NCI-H2107 treated with DMSO at 0.1 percent for 48 hours (cell line): ENCODE measurements at regions not wholly inside any gene's neighbourhood (a gene's known extent, or its start where the extent isn't known, plus 50 kb on each side); places are given as distances from the start of the nearest gene placed in this dataset.
A peak's percentile ranks its signal among the peaks of the same experiment; 100 is the strongest.
"Not testable (repeated sequence)": the region's sequence is repeated elsewhere in the genome, so short reads cannot be mapped to it uniquely, and the experiment has no call there.

Experiments
- DNase-seq: peaks from one replicate; lab custom pipeline; 2025; ENCODE audit not compliant: unreplicated experiment; lab: John Stamatoyannopoulos, UW

GRCh38 chr1:228938537-228938901 lies 203.2 kb downstream of the RHOU start:
- peak; percentile 72 for DNase-seq

- DNase-seq = no peak
These were observed 203.9 kb downstream of the RHOU start for GRCh38 chr1:228939001-228939691.

GRCh38 chr1:228939881-228940392 lies 204.7 kb downstream of the RHOU start:
- DNase-seq = no peak

GRCh38 chr1:228940526-228940925 lies 205.2 kb downstream of the RHOU start:
- DNase-seq = no peak

GRCh38 chr1:228940926-228941325 lies 205.6 kb downstream of the RHOU start:
- DNase-seq = no peak

- DNase-seq = no peak
These were observed 206.4 kb downstream of the RHOU start for GRCh38 chr1:228941666-228942065.

- no peak for DNase-seq
These were observed 208.2 kb downstream of the RHOU start for GRCh38 chr1:228943436-228943835.

- no peak for DNase-seq
These were observed 209.0 kb downstream of the RHOU start for GRCh38 chr1:228944296-228944695.

GRCh38 chr1:228944935-228945371 lies 209.7 kb downstream of the RHOU start:
- no peak for DNase-seq

- no peak for DNase-seq
These were observed 210.6 kb downstream of the RHOU start for GRCh38 chr1:228945885-228946284.

- DNase-seq = not testable (repeated sequence)
These were observed 214.3 kb downstream of the RHOU start for GRCh38 chr1:228949617-228950016.

GRCh38 chr1:228953207-228953606 lies 217.9 kb downstream of the RHOU start:
- no peak for DNase-seq

GRCh38 chr1:228953808-228954207 lies 218.5 kb downstream of the RHOU start:
- DNase-seq = not testable (repeated sequence)

- DNase-seq = no peak
These were observed 220.4 kb downstream of the RHOU start for GRCh38 chr1:228955691-228956090.

GRCh38 chr1:228956864-228957263 lies 221.6 kb downstream of the RHOU start:
- no peak for DNase-seq

GRCh38 chr1:228957535-228957934 lies 222.3 kb downstream of the RHOU start:
- peak; percentile 64 for DNase-seq

- DNase-seq = no peak
These were observed 222.8 kb downstream of the RHOU start for GRCh38 chr1:228958121-228958520.

GRCh38 chr1:228958741-228959140 lies 223.5 kb downstream of the RHOU start:
- no peak for DNase-seq

- DNase-seq = no peak
These were observed 225.4 kb downstream of the RHOU start for GRCh38 chr1:228960705-228961104.

GRCh38 chr1:228961511-228961910 lies 226.2 kb downstream of the RHOU start:
- no peak for DNase-seq

- no peak for DNase-seq
These were observed 228.5 kb downstream of the RHOU start for GRCh38 chr1:228963795-228964177.

GRCh38 chr1:228964178-228965089 lies 229.2 kb downstream of the RHOU start:
- DNase-seq = no peak
